ENCODE measurements at regions not wholly inside any gene's neighbourhood (a gene's known extent, or its start where the extent isn't known, plus 50 kb on each side); places are given as distances from the start of the nearest gene placed in this dataset.

- DNase-seq: no peak
Observed at GRCh38 chr3:90018779-90019178, 911.4 kb downstream of the EPHA3 start.

- no peak for DNase-seq
Observed at GRCh38 chr3:90025019-90025418, 917.6 kb downstream of the EPHA3 start.

- DNase-seq: no peak
Observed at GRCh38 chr3:90026406-90026805, 919.0 kb downstream of the EPHA3 start.

- DNase-seq: no peak
Observed at GRCh38 chr3:90031121-90031520, 923.7 kb downstream of the EPHA3 start.

- no peak for DNase-seq
Observed at GRCh38 chr3:90032980-90033641, 925.7 kb downstream of the EPHA3 start.

- no peak for DNase-seq
Observed at GRCh38 chr3:90034038-90034437, 926.6 kb downstream of the EPHA3 start.

GRCh38 chr3:90035643-90036042 lies 928.2 kb downstream of the EPHA3 start:
- DNase-seq: no peak

GRCh38 chr3:90036939-90037469 lies 929.6 kb downstream of the EPHA3 start:
- DNase-seq: no peak

GRCh38 chr3:90039994-90040393 lies 932.6 kb downstream of the EPHA3 start:
- no peak for DNase-seq

GRCh38 chr3:90040554-90040953 lies 933.1 kb downstream of the EPHA3 start:
- DNase-seq: no peak

GRCh38 chr3:90041995-90042394 lies 934.6 kb downstream of the EPHA3 start:
- DNase-seq: no peak

- DNase-seq: no peak
Observed at GRCh38 chr3:90043287-90043686, 935.9 kb downstream of the EPHA3 start.

GRCh38 chr3:90044084-90044816 lies 936.8 kb downstream of the EPHA3 start:
- DNase-seq: no peak

- DNase-seq: no peak
Observed at GRCh38 chr3:90052425-90052950, 945.1 kb downstream of the EPHA3 start.

GRCh38 chr3:90054311-90054710 lies 946.9 kb downstream of the EPHA3 start:
- no peak for DNase-seq

GRCh38 chr3:90055666-90056065 lies 948.2 kb downstream of the EPHA3 start:
- DNase-seq: peak; percentile 56

GRCh38 chr3:90056281-90057032 lies 949.0 kb downstream of the EPHA3 start:
- DNase-seq: peak; percentile 36

- DNase-seq: no peak
Observed at GRCh38 chr3:90062016-90062415, 954.6 kb downstream of the EPHA3 start.

GRCh38 chr3:90062631-90063200 lies 955.3 kb downstream of the EPHA3 start:
- DNase-seq: no peak

GRCh38 chr3:90068783-90069182 lies 961.4 kb downstream of the EPHA3 start:
- DNase-seq: no peak

GRCh38 chr3:90069748-90070147 lies 962.3 kb downstream of the EPHA3 start:
- no peak for DNase-seq

GRCh38 chr3:90076136-90076535 lies 968.7 kb downstream of the EPHA3 start:
- no peak for DNase-seq

- no peak for DNase-seq
Observed at GRCh38 chr3:90080988-90081387, 973.6 kb downstream of the EPHA3 start.

Data from hindlimb muscle (tissue), 1 donor.